ENCODE measurements at regions not wholly inside any gene's neighbourhood (a gene's known extent, or its start where the extent isn't known, plus 50 kb on each side); places are given as distances from the start of the nearest gene placed in this dataset.
A peak's percentile ranks its signal among the peaks of the same experiment; 100 is the strongest.
"Not testable (repeated sequence)": the region's sequence is repeated elsewhere in the genome, so short reads cannot be mapped to it uniquely, and the experiment has no call there.

GRCh38 chr11:25775603-25776002, 556.3 kb upstream of the ANO3 start:
- no peak for DNase-seq

GRCh38 chr11:25776238-25776637, 555.7 kb upstream of the ANO3 start:
- no peak for DNase-seq

GRCh38 chr11:25777343-25777742, 554.6 kb upstream of the ANO3 start:
- DNase-seq = no peak

- DNase-seq = no peak
Measured at GRCh38 chr11:25779033-25779432, 552.9 kb upstream of the ANO3 start.

GRCh38 chr11:25787416-25787815, 544.5 kb upstream of the ANO3 start:
- DNase-seq = no peak

GRCh38 chr11:25790396-25790795, 541.5 kb upstream of the ANO3 start:
- no peak for DNase-seq

GRCh38 chr11:25793637-25794036, 538.3 kb upstream of the ANO3 start:
- no peak for DNase-seq

GRCh38 chr11:25794804-25795203, 537.1 kb upstream of the ANO3 start:
- DNase-seq = no peak

- DNase-seq = no peak
Measured at GRCh38 chr11:25816411-25816810, 515.5 kb upstream of the ANO3 start.

- DNase-seq = no peak
Measured at GRCh38 chr11:25824688-25825087, 507.2 kb upstream of the ANO3 start.

GRCh38 chr11:25831485-25831884, 500.4 kb upstream of the ANO3 start:
- not testable (repeated sequence) for DNase-seq

GRCh38 chr11:25838918-25839625, 492.9 kb upstream of the ANO3 start:
- no peak for DNase-seq

GRCh38 chr11:25844811-25845210, 487.1 kb upstream of the ANO3 start:
- DNase-seq = no peak

GRCh38 chr11:25855916-25856315, 476.0 kb upstream of the ANO3 start:
- DNase-seq = no peak

GRCh38 chr11:25859776-25860175, 472.2 kb upstream of the ANO3 start:
- DNase-seq = no peak

GRCh38 chr11:25860677-25861450, 471.1 kb upstream of the ANO3 start:
- DNase-seq = peak; percentile 17

- DNase-seq = no peak
Measured at GRCh38 chr11:25862159-25862558, 469.8 kb upstream of the ANO3 start.

- no peak for DNase-seq
Measured at GRCh38 chr11:25863986-25864385, 467.9 kb upstream of the ANO3 start.

GRCh38 chr11:25876456-25876965, 455.4 kb upstream of the ANO3 start:
- no peak for DNase-seq

GRCh38 chr11:25886036-25886435, 445.9 kb upstream of the ANO3 start:
- DNase-seq = no peak

- no peak for DNase-seq
Measured at GRCh38 chr11:25890626-25891260, 441.2 kb upstream of the ANO3 start.

- no peak for DNase-seq
Measured at GRCh38 chr11:25891960-25892359, 440.0 kb upstream of the ANO3 start.

- no peak for DNase-seq
Measured at GRCh38 chr11:25899617-25900160, 432.2 kb upstream of the ANO3 start.

- no peak for DNase-seq
Measured at GRCh38 chr11:25900814-25901213, 431.1 kb upstream of the ANO3 start.
